ENCODE measurements at regions not wholly inside any gene's neighbourhood (a gene's known extent, or its start where the extent isn't known, plus 50 kb on each side); places are given as distances from the start of the nearest gene placed in this dataset.
A peak's percentile ranks its signal among the peaks of the same experiment; 100 is the strongest.

GRCh38 chr19:5257155-5258045, 83.2 kb downstream of the PTPRS start:
- no peaks in the 10 kb centered on the region for H3K27me3 ChIP-seq
- TF ChIP-seq POLR2AphosphoS5 (IDR thresholded peaks at IDR 0.05) (no peak), POLR2A (IDR thresholded peaks at IDR 0.05) (no peak), CTCF (IDR thresholded peaks at IDR 0.05) (no peak), EP300 (IDR thresholded peaks at IDR 0.05) (no peak)
- peaks cover 0 to 28% (median 12%) of the 10 kb centered on the region in 4 donors for H3K36me3 ChIP-seq
- no peak overlapping the region for H3K27ac ChIP-seq
- peaks cover 0 to 16% (median 11%) of the 10 kb centered on the region in 4 donors for H3K9me3 ChIP-seq
- no peak overlapping the region for H3K4me3 ChIP-seq
- WGBS, 2 donors, result 93 to 97% methylated on average over 35 to 41 of the region's 43 CpGs
- no peaks in the 10 kb centered on the region for H3K4me1 ChIP-seq
- peak in 1 of 2 donors; percentile 15 for ATAC-seq (ENCODE audit: low FRiP score in 2 of 2)
- DNase-seq, result peak in 1 of 2 donors; percentile 72

- H3K27ac ChIP-seq, result no peak overlapping the region
- peaks cover 0 to 16% (median 11%) of the 10 kb centered on the region in 4 donors for H3K9me3 ChIP-seq
- no peak for TF ChIP-seq EP300 (IDR thresholded peaks at IDR 0.05)
- TF ChIP-seq POLR2A (IDR thresholded peaks at IDR 0.05), result no peak
- no peak for TF ChIP-seq POLR2AphosphoS5 (IDR thresholded peaks at IDR 0.05)
- no peak for TF ChIP-seq CTCF (IDR thresholded peaks at IDR 0.05)
- ATAC-seq (ENCODE audit: low FRiP score in 2 of 2) (no peak), DNase-seq (no peak)
- H3K4me1 ChIP-seq, result no peaks in the 10 kb centered on the region
- no peaks in the 10 kb centered on the region for H3K27me3 ChIP-seq
- H3K36me3 ChIP-seq, result peaks cover 0 to 28% (median 12%) of the 10 kb centered on the region in 4 donors
- WGBS, 2 donors, result 96 to 98% methylated on average over 22 of the region's 22 CpGs
- no peak overlapping the region for H3K4me3 ChIP-seq
Measured at GRCh38 chr19:5255602-5256231, 84.9 kb downstream of the PTPRS start.

GRCh38 chr19:5254944-5255343, 85.7 kb downstream of the PTPRS start:
- H3K36me3 ChIP-seq, result peaks cover 0 to 24% (median 13%) of the 10 kb centered on the region in 4 donors
- WGBS, 2 donors, result 100% methylated on average over 1 of the region's 1 CpG
- no peak overlapping the region for H3K27ac ChIP-seq
- peaks cover 0 to 16% (median 11%) of the 10 kb centered on the region in 4 donors for H3K9me3 ChIP-seq
- ATAC-seq (ENCODE audit: low FRiP score in 2 of 2), result no peak
- no peaks in the 10 kb centered on the region for H3K27me3 ChIP-seq
- no peak overlapping the region for H3K4me3 ChIP-seq
- DNase-seq, result no peak
- TF ChIP-seq EP300 (IDR thresholded peaks at IDR 0.05), result no peak
- TF ChIP-seq POLR2AphosphoS5 (IDR thresholded peaks at IDR 0.05), result no peak
- TF ChIP-seq POLR2A (IDR thresholded peaks at IDR 0.05), result no peak
- no peak for TF ChIP-seq CTCF (IDR thresholded peaks at IDR 0.05)
- H3K4me1 ChIP-seq, result no peaks in the 10 kb centered on the region

- WGBS, 2 donors, result 67 to 98% methylated on average over 3 of the region's 3 CpGs
- ATAC-seq (ENCODE audit: low FRiP score in 2 of 2) (no peak), DNase-seq (no peak)
- H3K4me3 ChIP-seq, result no peak overlapping the region
- TF ChIP-seq EP300 (IDR thresholded peaks at IDR 0.05), result no peak
- no peak for TF ChIP-seq POLR2AphosphoS5 (IDR thresholded peaks at IDR 0.05)
- TF ChIP-seq POLR2A (IDR thresholded peaks at IDR 0.05), result no peak
- H3K4me1 ChIP-seq, result no peaks in the 10 kb centered on the region
- H3K27me3 ChIP-seq, result no peaks in the 10 kb centered on the region
- peaks cover 0 to 16% (median 11%) of the 10 kb centered on the region in 4 donors for H3K9me3 ChIP-seq
- H3K27ac ChIP-seq, result no peak overlapping the region
- H3K36me3 ChIP-seq, result peaks cover 0 to 24% (median 13%) of the 10 kb centered on the region in 4 donors
Measured at GRCh38 chr19:5254543-5254942, 86.1 kb downstream of the PTPRS start.

GRCh38 chr19:5253406-5254110, 87.1 kb downstream of the PTPRS start:
- no peaks in the 10 kb centered on the region for H3K27me3 ChIP-seq
- no peak overlapping the region for H3K4me3 ChIP-seq
- peak in 1 of 2 donors; percentile 78 for ATAC-seq (ENCODE audit: low FRiP score in 2 of 2)
- H3K27ac ChIP-seq, result no peak overlapping the region
- 84 to 88% methylated on average over 2 to 3 of the region's 3 CpGs for WGBS, 2 donors
- peaks cover 0 to 24% (median 13%) of the 10 kb centered on the region in 4 donors for H3K36me3 ChIP-seq
- DNase-seq, result no peak
- TF ChIP-seq EP300 (IDR thresholded peaks at IDR 0.05), result no peak
- H3K9me3 ChIP-seq, result peaks cover 0 to 16% (median 11%) of the 10 kb centered on the region in 4 donors
- no peaks in the 10 kb centered on the region for H3K4me1 ChIP-seq
